ENCODE measurements at regions not wholly inside any gene's neighbourhood (a gene's known extent, or its start where the extent isn't known, plus 50 kb on each side); places are given as distances from the start of the nearest gene placed in this dataset.

GRCh38 chr3:177946048-177946447, 590.2 kb upstream of the KCNMB2 start:
- TF ChIP-seq CTCF (IDR thresholded peaks at IDR 0.05; ENCODE audit: low read depth, low read length, missing input control) (no peak), RXRA (IDR thresholded peaks at IDR 0.05) (no peak), RAD21 (IDR thresholded peaks at IDR 0.05) (no peak), HNF4G (IDR thresholded peaks at IDR 0.05) (no peak), ATF3 (IDR thresholded peaks at IDR 0.05) (no peak), MAX (IDR thresholded peaks at IDR 0.05) (no peak), SP1 (IDR thresholded peaks at IDR 0.05) (no peak), REST (IDR thresholded peaks at IDR 0.05) (no peak), GABPA (IDR thresholded peaks at IDR 0.05 in 1 of 2, conservative IDR thresholded peaks at IDR 0.05 in 1 of 2) (no peak), JUND (IDR thresholded peaks at IDR 0.05) (no peak)
